ENCODE measurements at regions not wholly inside any gene's neighbourhood (a gene's known extent, or its start where the extent isn't known, plus 50 kb on each side); places are given as distances from the start of the nearest gene placed in this dataset.
A peak's percentile ranks its signal among the peaks of the same experiment; 100 is the strongest.

DNA sequence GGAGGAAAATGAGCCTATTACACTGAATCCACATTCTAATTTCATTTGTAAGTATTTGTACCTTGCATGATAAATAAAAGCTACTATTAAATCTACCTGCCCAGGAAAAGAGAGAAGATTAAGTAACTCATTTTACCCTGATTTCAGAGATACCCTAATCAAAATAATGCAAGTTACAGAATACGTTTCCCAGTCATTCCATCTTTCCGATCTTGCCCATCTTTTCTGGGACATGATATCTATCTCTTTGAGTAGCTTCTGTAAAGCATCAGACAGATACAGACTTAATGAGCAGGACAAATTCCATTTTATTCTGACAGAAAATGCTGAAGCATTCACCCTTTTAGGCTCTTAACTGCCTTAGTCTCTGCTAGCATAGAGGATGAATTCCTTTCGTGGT, 56.6 kb downstream of the SPRY2 start:
- no peak for DNase-seq

DNA sequence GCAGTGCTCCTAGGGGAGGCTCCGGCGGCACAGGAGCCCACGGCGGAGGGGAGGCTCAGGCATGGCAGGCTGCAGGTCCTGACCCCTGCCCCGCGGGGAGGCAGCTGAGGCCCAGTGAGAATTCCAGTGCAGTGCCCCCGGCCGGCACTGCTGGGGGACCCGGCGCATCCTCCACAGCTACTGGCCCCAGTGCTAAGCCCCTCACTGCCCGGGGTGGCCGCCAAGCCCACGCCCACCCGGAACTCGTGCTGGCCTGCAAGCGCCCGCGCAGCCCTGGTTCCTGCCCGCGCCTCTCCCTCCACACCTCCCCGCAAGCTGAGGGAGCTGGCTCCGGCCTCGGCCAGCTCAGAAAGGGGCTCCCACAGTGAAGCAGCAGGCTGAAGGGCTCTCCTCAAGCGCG, 62.2 kb downstream of the SPRY2 start:
- DNase-seq: no peak

DNA sequence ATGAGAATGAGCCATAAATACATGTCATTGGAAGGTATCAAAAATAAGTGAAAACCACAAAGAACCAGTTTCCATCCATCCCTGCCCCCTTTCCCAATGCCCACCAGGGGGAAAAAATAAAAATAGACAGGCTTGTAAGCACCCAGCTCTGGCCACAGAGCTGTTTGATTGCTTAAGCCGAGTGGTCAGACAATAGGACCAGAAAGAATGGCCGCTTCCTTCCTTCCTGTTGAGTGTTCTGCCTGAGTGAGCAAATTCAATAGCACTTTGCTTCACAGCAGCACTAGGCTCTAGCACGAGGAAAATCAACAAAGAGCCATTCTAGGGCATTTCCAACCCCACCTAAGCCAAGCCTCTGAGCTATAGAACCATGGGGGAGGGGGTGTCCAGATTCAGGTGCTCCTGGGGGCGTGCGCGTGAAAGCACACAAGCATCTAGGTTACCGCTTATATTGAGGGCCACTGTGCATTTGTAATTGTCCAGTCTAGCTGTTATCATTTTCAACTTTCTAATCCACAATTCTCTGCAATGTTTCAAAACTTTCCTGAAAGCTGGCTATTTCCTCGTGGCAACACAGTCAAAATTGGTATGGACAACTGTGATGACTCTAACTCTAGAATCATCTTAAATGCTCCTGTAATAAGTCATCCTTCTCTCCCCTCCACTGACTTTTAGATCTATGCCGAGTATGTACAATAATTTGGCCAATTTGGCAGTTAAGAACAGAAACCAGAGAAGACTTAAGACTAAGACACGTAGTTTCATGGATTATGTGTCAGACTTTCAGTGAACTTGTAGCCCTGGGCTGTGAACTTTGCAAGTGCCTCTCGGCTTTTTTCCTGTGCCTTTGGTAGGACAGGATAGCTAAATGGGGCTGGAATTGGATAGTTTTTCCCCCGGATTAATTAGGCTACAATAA, 64.3 kb downstream of the SPRY2 start:
- DNase-seq: peak; percentile 78

DNA sequence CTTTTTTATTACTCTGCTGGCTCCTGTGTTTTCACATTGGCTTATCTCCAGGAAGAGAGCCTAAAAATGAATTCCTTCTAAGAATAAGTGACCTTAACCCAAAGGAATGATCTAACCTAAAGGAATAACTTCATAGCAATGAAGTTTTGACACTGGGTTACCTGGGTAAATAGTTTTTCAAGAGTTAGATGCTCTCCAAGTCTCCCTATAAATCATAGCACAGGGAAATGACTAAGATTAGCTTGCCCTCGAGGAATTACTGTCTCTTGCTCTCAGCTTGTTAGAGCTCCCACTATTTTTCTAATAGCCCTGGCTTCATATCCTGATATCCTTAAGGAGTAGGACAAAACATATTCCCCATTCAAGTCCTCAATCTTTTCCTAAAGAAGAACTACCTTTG, 66.3 kb downstream of the SPRY2 start:
- no peak for DNase-seq

DNA sequence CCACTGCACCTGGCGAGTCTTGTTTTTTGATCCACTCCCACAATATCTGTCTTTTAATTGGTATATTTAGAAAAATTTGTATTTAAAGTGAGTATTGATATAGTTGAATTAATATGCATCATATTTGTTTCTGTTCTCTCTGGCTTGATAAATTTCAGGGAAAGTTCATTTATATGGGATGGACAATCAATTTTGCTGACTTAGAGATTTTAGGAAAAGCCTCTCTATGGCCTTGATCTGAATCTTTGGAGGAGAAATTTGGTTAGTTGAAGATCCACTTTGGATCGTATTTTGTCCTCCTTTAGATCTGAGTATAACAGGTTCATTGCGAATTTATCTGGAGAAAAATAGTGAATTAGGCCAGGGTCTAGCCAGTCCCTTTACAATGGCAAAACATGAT, 67.2 kb downstream of the SPRY2 start:
- DNase-seq: no peak

DNA sequence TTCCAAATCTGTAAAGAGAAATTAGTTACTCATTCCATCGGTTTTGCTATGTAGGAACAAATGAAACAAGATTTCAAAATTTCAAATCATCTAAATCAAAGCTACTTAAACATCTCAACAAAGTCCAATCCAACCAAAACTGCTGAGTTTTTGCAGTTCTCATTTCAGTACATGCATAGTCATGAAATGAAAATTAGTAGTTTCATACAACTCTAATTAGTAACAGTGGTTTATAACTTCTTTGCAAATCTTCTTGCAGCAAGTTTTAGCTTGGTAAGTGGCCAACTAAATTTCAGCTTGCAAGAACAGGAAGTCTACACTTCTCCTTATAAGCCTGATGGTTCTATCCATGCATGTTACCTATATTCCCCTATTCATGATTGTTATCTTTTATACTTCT, 75.6 kb downstream of the SPRY2 start:
- peak; percentile 37 for DNase-seq

DNA sequence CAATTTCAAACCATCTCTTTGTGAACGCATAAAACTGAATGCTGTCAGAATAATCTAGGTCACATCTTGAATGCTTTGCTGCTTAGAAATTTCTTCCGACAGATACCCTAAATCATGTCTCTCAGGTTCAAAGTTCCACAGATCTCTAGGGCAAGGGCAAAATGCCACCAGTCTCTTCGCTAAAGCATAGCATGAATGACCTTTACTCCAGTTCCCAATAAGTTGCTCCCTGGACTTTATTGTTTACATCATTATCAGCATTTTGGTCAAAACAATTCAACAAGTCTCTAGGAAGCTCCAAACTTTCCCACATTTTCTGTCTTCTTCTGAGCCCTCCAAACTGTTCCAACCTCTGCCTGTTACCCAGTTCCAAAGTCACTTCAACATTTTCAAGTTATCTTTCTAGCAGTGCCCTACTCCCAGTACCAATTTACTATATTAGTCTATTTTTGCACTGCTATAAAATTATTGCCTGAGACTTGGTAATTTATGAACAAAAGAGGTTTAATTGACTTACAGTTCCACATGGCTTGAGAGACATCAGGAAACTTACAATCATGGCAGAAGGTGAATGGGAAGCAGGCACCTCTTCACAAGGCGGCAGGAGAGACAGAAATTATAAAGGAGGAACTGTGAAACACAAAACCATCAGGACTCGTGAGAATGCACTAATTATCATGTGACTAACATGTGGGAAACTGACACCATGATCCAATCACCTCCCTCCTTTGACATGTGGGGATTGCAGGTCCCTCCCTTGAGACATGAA, 77.0 kb downstream of the SPRY2 start:
- no peak for DNase-seq

DNA sequence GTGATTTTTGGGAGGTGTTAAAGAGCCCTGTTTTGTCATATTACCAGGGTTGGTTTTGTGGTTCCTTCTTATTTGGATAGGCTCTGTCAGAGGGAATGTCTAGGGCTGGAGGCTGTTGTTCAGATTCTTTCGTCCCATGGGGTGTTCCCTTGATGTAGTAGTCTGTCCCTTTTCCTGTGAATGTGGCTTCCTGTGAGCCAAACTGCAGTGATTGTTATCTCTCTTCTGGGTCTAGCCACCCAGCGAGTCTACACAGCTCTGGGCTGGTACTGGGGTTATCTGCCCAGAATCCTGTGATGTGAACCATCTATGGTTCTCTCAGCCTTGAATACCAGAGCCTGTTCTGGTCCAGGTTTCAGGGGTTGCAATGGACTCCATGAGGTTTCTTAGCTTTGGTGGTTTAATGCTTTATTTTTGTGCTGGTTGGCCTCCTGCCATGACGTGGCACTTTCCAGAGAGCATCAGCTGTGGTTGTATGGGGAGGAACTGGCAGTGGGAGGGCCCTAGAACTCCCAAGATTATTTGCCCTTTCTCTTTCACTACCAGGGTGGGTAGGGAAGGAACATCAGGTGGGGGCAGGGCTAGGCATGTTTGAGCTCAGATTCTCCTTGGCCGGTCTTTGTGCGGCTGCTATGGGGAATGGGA, 78.8 kb downstream of the SPRY2 start:
- no peak for DNase-seq

DNA sequence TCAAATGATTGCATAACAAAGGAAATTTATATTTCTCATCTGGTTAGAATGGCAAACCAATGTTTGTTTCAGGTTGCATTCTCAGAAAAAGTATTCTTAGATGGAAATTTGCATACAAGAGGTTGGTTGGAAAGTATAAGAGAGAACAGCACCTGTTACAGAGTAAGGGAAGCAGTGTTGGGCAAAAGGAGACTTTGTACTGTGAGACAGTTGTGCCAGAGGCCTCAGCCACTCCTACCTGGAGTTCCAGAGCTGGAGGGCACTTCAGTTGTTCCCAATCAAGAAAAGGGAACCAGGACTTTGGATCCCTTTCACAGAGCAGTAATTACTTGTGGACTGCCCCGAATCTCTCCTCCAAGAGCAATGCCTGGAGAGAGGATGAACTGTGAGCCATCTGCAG, 81.8 kb downstream of the SPRY2 start:
- DNase-seq: no peak

DNA sequence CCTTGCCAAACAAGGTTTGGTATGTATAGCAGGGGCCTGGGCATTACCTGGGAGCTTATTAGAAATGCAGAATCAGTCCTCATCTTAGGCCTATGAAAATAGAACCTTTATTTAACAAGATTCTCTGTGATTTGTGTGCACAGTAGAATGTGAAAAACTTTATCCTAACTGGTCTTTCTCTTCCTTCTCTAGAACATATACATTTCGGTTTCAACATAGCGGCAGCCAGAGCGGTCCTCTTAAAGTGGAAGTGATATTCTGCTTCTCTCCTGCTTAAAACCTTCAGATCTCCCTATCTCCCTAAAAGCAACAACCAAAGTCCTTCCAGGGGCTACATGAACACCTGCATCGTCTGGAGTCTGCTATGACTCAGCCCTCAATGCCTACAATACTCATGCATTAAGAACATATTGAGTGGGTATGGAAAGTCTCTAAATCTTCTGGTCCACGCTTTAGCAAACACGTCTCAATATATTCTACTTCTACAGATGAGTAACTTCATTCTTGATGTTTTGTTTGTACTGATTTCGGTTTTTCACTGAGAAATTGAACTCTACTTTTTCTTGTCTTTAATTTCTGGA, 84.5 kb downstream of the SPRY2 start:
- peak; percentile 30 for DNase-seq

DNA sequence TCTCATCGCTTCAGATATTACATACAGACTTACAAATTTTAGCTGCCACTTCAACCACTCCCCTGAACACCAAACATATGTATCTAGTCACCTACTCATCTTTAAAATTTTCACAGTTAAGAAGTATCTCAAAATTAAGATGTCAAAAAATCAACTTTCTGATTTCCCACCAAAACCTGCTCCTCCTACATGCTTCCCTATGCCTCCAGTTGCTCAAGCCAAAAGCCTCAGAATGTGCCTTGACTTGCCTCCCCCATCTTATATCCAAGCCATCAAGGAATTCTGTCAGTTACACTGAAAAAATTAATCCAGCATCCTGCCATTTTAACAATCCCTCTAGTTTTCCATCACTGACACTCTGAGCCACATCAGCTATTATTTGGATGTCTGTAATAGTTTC, 85.0 kb downstream of the SPRY2 start:
- no peak for DNase-seq

DNA sequence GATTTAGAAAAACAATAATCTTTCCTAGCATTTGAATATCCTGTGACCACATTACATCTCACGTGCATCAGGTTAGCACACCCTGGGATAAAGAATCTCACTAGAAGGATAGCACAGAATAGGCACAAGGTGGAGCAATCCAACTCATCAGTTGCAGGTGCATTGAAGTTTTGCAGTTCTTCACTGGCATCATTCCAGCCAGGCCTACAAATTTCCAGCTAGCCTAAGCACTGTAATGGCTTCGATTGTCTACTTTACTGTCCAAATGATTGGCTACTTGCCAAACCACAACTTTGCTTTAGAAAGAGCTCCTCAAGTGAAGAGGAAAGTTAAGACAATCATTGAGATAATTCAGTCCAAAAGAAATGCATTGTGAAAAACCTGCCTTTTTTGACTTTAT, 89.5 kb downstream of the SPRY2 start:
- DNase-seq: peak; percentile 17

DNA sequence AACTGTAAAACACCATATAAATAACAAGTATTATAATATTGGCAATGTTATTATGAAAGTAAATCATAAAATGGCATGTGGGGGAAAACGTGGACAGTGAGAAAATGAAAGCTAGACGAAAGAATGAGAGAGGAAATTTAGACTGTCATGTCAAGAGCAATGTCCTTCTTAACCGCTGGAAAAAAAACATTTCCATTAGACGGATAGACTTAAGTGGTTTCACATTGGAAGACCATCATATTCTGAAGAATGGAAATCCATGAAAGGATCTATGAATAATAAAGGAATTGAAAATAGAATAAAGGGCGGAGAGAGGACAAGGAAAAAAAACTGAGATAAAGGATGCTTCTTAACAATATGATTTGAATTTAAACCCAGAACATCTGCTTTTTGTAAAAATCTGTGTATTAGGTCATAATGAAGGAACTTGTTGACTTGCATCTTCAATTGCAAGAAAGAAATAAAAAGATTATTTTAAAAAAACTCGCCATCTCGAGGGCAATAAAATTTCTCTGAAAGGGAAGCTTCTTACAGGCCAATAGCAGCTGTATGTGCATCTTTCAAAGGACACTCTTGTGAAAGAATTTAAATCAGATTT, 90.6 kb downstream of the SPRY2 start:
- DNase-seq: no peak

DNA sequence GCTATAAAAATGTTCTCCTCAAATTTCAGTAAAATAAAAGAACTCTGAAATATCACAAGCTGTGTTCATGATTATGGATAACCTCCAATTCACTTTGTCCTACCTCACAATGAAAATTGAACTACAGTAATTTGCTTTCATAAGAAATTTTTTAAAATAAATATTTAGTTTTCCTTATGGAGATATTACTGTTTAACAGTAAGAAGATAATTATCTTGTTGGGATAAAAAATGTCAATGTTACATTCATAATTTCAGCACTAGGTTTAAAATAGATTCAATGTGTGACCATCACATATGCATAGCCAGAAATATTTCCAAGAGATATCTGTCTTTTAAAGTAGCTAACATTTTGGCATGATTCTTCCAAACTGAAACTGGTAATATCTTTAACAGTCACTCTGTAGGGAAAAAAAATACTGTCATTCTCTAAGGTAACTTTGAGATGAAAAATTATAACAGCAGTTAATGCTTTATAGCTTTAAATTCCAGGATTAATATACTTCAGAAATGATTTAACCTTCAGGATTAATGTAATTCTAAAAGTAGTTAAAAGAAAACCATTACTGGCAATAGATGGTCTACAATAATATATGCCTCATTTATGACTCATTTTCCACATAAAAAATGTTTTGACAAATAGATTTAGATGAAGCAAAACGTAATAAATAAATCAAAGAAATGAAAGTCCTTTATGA, 91.3 kb downstream of the SPRY2 start:
- no peak for DNase-seq

DNA sequence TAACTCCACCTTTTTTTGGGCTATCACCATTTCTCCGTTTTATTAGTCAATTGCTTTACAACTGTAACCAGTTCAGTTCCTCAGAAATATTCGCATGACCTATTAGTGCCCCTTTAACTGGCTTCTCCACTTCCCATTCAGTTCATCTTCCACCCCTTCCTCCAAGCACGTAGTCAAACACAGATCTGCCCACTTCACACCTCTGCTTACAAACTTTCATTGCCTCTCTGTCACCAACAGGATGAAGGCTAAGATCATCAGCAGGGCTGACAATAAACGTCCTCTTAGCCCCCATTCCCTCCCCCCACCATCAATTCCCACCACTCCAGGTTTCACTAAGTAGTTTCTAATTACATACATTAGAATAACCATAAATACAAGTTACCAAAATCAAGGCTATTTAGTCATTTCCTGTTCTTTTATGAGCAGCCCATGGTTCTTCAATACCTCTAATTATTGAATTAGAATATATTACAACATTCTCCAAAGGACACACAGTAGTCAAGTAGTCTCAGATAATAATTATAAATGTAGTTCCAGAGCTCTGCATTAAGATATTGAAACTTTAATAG, 95.7 kb downstream of the SPRY2 start:
- no peak for DNase-seq

DNA sequence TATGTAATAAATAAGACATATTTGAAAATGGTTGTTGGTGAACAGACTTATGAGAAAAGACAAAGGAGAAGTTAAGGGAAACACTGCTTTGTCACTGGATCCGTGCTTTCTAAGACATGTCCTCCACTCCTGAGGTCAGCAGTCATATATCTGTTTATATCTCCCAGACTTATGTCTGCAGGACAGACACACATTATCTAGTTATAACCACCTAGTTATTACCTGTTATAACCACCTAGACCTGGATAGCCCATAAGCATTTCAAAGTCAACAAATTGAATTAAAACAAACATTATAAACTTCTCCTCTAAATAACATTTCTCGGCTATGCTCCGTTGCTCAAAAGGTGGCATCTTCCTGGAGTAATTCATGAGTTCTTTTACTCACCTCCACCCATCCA, 96.4 kb downstream of the SPRY2 start:
- no peak for DNase-seq

DNA sequence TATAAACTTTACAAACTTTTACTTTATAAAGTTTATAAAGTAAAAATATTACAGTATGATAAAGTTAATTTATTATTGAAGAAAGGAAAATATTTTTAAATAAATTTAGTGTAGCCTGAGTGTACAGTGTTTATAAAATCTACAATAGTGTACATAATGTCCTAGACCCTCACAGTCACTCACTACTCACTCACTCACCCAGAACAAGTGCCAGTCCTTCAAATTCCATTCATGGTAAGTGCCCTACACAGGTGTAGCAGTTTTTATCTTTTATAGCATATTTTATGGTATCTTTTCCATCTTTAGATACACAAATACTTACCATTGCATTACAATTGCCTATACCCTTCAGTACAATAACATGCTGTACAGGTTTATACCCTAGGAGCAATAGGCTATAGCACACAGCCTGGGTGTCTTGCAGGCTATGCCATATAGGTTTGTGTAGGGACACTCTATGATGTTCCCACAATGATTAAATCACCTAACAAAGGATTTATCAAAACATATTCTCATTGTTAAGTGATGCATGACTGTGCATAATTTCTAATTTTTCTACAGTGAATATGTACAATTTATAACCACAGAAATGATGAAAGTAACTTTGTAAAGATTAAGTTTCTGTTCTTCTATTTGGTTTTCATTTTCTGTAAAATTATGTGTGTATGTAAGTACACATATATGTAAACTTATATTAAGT, 98.0 kb downstream of the SPRY2 start:
- peak; percentile 12 for DNase-seq

DNA sequence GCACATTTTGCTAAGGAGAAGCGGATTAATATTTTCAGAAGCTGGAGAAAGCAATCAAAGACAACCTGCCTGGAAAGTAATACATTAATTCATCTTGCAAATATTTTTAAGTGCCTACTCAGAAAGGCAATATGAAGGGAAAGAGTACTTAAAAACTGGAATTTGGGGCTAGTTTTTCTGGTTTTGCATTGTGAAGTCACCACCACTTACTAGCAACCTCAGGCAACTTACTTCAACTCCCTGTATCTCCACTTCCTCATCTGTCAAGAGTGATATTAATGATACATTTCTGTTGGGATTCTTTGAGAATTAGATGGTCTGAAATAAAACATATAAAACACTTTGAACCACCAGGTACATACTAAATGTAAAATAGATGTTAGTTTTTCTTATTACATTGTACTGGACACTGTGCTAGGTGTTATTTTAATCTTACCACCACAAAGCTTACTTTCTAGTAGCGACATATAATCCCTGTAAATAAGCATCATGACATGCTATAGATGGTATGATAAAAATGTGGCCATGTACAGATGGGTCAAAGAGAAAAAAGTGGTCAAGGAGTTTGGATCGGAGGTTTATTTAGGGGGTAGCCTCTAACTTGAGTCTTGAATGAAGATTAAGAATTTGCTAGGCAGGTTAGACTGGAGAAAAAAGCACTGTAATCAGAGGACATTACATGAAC, 101.2 kb downstream of the SPRY2 start:
- peak; percentile 62 for DNase-seq

DNA sequence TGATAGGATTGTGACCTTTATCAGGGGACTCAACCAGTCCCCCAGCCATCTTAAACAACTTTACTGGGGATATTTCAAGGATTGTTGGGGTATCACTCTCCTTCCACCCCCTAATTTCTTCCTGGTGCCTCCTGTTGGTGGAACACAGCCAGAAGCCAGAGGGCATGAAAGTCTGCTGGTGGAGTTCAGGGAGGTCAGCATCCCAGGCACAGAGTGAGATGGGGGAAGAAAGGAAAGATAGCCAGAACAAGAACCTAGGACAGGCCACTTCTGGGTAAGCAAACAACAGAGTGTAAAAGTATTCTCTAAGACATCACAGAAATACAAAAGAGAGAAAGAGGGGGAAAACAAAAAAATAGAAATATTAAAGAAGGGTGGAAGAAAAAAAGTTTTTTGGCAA, 101.8 kb downstream of the SPRY2 start:
- DNase-seq: no peak

DNA sequence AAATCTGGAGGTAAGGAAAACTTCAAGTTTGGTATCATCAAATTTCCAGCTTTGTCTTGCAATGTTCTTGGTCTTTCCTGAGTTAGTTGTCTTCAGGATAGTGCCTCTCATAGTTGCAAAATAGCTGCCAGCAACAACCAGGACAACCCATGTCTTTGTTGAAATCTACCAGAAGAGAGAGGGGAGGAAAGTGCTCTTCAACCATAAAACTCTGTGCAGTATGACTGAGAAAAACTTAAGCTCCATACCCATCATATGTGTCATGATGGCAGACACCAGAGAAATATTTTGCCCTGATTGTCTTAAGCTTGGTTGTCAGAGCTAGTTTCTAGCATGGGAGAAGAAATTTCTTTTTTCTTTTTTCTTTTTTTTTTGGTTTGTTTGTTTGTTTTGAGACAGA, 103.3 kb downstream of the SPRY2 start:
- DNase-seq: no peak

DNA sequence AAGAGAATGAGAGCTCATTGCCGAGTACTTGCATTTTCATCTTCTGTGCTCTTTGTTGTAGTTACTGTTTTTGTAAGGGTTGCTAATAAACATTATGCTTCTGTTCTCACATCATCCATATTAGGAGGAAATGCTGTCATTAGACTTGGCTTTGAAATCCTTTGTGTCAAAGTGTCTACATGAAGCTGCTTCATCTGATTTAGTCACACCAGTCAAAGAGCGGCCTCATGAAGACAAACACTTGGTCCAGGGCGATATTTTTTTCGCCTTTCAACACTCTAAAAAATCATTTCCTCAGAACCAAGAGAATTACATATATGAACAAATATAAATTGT, 105.0 kb downstream of the SPRY2 start:
- no peak for DNase-seq
